Ishikawa (cell line): ENCODE measurements at regions not wholly inside any gene's neighbourhood (a gene's known extent, or its start where the extent isn't known, plus 50 kb on each side); places are given as distances from the start of the nearest gene placed in this dataset.

ENCODE experiments used
- CEBPB ChIP-seq: IDR thresholded peaks from 2 replicates; pipeline ENCODE4 v1.6.1; 2012
- CREB1 ChIP-seq: IDR thresholded peaks from 2 replicates; pipeline ENCODE4 v1.6.1; 2012; ENCODE audit warnings: low read depth
- EGR1 ChIP-seq: IDR thresholded peaks from 2 replicates; pipeline ENCODE4 v1.6.1; 2012
- EP300 ChIP-seq: IDR thresholded peaks from 2 replicates; pipeline ENCODE4 v1.6.1; 2012; ENCODE audit warnings: borderline replicate concordance
- FOXM1 ChIP-seq: IDR thresholded peaks from 2 replicates; pipeline ENCODE4 v1.6.1; 2012; ENCODE audit warnings: low read depth, borderline replicate concordance
- NFIC ChIP-seq: IDR thresholded peaks from 2 replicates; pipeline ENCODE4 v1.6.1; 2012
- RAD21 ChIP-seq: IDR thresholded peaks from 2 replicates; pipeline ENCODE4 v1.6.1; 2012; ENCODE audit warnings: low read depth
- TAF1 ChIP-seq: IDR thresholded peaks from 2 replicates; pipeline ENCODE4 v1.6.1; 2012; ENCODE audit warnings: low read depth, mild to moderate bottlenecking
- TCF12 ChIP-seq: IDR thresholded peaks from 2 replicates; pipeline ENCODE4 v1.6.1; 2012; ENCODE audit warnings: low read depth
- TEAD4 ChIP-seq: IDR thresholded peaks from 2 replicates; pipeline ENCODE4 v1.6.1; 2012
- YY1 ChIP-seq: IDR thresholded peaks from 2 replicates; pipeline ENCODE4 v1.6.1; 2012; ENCODE audit warnings: low read depth
- ZBTB7A ChIP-seq: IDR thresholded peaks from 2 replicates; pipeline ENCODE4 v1.6.1; 2012; ENCODE audit warnings: low read depth
- TF ChIP-seq, protein P1 (sequence below): IDR thresholded peaks from 2 replicates; pipeline ENCODE4 v1.6.1; 2012; ENCODE audit warnings: low read depth, mild to moderate bottlenecking
- TF ChIP-seq, protein P2 (sequence below): IDR thresholded peaks from 2 replicates; pipeline ENCODE4 v1.6.1; 2012
- TF ChIP-seq, protein P3 (sequence below): IDR thresholded peaks from 2 replicates; pipeline ENCODE4 v1.6.1; 2012

DNA sequence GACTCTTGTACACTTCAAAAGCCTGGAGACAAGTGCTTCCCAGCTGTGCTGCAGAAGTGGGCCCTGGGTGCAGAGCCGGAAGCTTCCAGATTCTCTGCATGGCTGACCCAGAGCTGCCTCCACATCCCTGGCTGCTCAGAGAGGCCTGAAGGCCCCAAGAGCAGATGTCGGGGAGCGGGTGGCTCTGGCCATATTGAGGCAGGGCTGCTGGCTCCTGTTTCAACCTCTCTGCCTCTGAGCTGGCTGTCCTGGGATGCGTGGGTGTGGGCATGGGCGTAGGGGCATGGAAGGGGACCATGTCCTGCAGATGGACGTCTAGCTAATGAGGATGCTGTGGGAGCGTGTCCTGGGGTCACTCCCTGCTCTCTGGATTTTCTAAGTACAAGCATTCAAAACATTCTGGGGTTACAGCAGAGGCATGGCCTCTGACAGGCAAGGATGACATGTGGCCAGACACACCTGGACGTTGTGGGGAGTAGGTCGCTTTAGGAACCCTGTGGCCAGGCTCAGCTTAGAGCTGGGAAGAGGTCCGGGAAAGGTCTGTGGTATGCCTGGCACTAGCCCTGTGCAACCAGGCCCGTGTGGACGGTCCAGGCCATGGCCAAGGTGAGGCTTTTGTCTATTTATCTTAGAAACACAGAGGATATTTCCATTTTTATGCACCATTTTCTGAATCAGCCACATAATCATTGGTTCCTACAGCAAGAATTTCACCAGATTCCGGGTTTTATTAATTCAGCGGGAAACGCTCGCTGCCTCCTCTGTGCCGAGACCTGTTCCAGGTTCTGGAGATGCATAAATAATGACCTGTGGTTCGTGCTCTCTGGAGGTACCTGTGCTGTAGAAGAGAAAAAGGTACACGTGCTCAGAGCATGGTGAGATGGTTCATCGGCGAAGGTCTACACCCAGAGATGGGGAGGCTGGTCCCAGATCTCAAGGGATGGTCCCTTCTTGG, 361.1 kb downstream of the GLRX3 start:
- no peak for TF ChIP-seq EP300
- no peak for TF ChIP-seq TEAD4
- no peak for TF ChIP-seq ZBTB7A
- TF ChIP-seq, protein P1, sequence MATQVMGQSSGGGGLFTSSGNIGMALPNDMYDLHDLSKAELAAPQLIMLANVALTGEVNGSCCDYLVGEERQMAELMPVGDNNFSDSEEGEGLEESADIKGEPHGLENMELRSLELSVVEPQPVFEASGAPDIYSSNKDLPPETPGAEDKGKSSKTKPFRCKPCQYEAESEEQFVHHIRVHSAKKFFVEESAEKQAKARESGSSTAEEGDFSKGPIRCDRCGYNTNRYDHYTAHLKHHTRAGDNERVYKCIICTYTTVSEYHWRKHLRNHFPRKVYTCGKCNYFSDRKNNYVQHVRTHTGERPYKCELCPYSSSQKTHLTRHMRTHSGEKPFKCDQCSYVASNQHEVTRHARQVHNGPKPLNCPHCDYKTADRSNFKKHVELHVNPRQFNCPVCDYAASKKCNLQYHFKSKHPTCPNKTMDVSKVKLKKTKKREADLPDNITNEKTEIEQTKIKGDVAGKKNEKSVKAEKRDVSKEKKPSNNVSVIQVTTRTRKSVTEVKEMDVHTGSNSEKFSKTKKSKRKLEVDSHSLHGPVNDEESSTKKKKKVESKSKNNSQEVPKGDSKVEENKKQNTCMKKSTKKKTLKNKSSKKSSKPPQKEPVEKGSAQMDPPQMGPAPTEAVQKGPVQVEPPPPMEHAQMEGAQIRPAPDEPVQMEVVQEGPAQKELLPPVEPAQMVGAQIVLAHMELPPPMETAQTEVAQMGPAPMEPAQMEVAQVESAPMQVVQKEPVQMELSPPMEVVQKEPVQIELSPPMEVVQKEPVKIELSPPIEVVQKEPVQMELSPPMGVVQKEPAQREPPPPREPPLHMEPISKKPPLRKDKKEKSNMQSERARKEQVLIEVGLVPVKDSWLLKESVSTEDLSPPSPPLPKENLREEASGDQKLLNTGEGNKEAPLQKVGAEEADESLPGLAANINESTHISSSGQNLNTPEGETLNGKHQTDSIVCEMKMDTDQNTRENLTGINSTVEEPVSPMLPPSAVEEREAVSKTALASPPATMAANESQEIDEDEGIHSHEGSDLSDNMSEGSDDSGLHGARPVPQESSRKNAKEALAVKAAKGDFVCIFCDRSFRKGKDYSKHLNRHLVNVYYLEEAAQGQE, result no peak
- no peak for TF ChIP-seq RAD21
- TF ChIP-seq FOXM1, result no peak
- TF ChIP-seq EGR1, result no peak
- TF ChIP-seq NFIC, result no peak
- no peak for TF ChIP-seq YY1
- TF ChIP-seq, protein P2, sequence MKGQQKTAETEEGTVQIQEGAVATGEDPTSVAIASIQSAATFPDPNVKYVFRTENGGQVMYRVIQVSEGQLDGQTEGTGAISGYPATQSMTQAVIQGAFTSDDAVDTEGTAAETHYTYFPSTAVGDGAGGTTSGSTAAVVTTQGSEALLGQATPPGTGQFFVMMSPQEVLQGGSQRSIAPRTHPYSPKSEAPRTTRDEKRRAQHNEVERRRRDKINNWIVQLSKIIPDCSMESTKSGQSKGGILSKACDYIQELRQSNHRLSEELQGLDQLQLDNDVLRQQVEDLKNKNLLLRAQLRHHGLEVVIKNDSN, result no peak
- no peak for TF ChIP-seq TCF12
- TF ChIP-seq, protein P3, sequence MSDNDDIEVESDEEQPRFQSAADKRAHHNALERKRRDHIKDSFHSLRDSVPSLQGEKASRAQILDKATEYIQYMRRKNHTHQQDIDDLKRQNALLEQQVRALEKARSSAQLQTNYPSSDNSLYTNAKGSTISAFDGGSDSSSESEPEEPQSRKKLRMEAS, result no peak
- TF ChIP-seq TAF1, result no peak
- no peak for TF ChIP-seq CEBPB
- TF ChIP-seq CREB1, result no peak

DNA sequence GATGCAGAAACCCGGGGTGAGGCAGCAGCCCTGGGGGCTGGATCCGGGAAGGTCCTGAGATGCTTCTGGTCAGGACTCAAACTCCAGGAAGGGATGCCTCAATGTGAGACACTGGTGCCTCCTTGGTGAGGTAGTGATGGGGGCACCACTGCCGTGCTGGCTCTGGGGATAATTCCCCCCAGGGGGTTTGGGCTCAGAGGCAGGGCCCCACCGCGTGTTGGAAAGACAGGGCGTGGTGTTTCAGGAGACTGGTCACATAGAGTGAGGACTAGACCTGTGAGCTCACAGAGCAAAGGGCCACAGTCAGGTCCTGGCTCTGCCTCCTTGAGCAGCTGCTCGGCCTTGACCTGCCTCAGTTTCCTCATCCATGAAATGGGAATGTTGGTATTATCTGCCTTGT, 361.9 kb downstream of the GLRX3 start:
- no peak for TF ChIP-seq EP300
- no peak for TF ChIP-seq FOXM1
- TF ChIP-seq, protein P3, result no peak
- no peak for TF ChIP-seq NFIC
- TF ChIP-seq CREB1, result no peak
- no peak for TF ChIP-seq TCF12
- TF ChIP-seq, protein P2, result no peak
- TF ChIP-seq RAD21, result no peak
- TF ChIP-seq, protein P1, result no peak

DNA sequence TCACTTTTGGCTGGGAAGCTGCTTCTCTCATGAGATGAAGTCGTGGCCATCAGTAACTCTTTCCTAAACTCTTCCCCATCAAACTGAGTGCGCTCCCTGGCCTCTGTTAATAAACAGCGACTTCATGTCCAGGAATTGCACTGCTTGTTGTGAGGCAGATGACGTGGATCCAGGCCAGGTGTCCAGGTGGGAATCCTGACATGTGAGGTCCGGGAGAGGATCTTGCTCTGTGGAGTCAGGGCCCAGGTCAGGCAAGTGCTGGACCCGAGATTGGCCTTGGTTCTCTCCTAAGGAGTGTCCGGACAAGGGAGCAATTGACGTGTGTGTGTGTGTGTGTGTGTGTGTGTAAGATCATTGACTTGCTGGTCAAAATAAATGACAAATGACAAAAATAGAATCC, 362.7 kb downstream of the GLRX3 start:
- TF ChIP-seq CEBPB (no peak), EP300 (no peak), ZBTB7A (no peak), YY1 (no peak), TAF1 (no peak)
- TF ChIP-seq, protein P3, result no peak

DNA sequence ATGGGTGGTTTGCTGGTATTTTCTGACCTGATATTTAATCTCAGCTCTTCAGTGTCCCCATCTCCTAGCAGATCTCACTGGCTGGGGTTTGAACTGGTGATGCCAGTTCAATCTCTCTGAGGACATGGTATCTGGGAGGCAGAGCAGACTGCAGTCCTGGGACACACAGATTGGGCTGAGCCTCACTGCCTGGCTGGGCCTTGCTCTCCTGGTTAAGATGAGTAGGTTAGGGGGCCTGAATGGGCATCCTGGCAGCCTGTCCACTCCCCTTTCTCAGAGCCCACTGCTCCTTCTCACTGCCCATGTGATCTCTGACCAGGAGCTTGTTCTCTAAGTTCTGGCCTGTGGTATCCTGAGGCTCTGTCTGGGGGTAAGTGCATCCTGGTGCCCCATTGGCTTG, 363.4 kb downstream of the GLRX3 start:
- TF ChIP-seq NFIC (no peak), CREB1 (no peak), FOXM1 (no peak), EP300 (no peak), ZBTB7A (no peak), TCF12 (no peak), TEAD4 (no peak)
- TF ChIP-seq, protein P1, result no peak
- TF ChIP-seq, protein P2, result no peak
